IPS DF 4.7 (cell line): ENCODE measurements at regions not wholly inside any gene's neighbourhood (a gene's known extent, or its start where the extent isn't known, plus 50 kb on each side); places are given as distances from the start of the nearest gene placed in this dataset.

ENCODE experiments used
- DNase-seq: peaks from one replicate; pipeline ENCODE4 v3.0.0-alpha.2; 2013; ENCODE audit warnings: low spot score; ENCODE audit errors: extremely low read depth

DNA sequence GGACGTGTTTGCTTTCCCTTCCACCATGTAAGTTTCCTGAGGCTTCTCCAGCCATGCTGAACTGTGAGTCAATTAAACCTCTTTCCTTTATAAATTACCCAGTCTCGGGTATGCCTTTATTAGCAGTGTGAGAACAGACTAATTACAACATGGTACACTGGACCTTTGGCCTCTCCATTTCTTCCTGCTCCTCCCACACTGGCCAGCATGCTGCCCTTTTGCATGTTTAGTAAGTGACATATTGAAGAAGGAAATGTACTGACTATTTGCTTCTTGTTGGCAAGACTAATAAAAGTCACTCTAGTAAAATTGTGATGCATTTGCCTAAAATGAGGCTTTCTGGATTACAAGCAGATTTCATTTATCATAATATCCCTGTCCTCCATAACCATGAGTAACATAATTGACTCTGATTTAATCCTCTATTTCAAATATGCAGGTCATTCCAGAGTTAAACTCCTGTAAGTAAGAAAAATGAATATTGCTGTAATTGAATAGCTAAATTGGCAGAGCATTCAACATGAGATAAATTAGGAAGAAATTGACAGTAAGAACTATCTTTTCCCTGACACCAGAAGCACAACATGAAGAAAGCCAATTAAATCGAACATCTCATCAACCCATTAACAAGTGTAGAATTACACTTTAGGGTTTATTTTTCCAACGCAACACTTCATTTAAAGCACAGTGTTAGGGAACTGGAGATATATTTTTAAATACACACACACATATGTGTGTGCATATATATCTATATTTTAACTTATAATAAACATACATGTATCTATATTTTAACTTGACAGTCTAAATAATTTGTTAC is 427.8 kb upstream of the ZP4 start:
- DNase-seq = no peak

DNA sequence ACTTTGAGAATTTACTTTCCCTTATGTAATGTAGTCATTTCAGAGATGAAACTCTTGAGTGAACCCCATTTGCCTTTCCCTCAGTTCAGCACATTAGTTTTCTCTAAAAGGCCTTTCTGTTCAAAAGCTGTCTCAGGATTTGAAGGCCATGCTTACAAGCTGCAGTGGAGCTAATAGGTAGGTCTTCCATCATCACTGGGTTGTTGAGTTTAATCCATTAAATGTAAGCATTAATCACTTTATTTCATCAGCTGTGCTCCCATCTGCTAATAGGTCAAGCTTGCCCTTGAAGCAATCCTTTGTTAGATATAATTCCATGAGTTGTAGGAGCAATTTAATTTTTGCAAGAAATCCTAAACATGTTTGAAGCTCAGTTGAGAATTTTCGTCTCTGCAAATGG is 422.2 kb upstream of the ZP4 start:
- no peak for DNase-seq

DNA sequence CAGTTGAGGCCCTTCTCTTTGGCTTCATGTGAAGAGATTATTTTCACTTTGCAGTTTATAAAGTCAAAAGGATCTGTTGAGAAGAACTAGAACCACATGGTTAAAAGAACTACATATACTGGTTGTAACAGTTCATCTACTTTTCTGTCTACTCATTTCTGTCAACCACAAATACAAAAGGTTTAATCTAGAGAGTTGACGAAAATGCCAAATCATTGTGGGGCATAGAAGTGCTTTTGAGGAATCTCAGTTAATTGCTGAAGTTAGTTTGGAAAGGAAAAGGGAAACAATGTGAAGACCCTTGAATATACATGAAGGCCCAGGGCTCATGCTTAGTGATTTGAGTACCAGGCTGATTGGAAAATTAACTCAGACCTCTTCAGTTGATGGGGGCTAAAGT is 415.7 kb upstream of the ZP4 start:
- no peak for DNase-seq

DNA sequence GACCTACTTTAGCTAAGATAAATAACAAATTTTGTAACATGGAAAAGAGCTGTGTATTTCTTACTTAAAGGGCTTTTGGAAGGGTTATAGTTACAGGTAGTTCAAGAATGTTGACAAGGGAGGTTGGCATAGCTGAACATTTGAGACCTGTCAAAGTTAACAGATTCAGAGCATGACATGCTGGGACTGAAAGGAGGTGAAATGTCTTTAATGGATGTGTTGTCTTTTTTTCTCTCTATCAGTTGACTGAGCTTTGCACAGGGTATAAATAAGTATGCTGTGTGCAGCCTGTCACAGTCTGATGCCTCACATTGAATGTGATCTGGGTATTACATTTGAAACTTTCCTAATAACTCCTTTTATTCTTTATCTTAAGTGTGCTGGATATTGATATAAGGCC is 411.9 kb upstream of the ZP4 start:
- DNase-seq = no peak

DNA sequence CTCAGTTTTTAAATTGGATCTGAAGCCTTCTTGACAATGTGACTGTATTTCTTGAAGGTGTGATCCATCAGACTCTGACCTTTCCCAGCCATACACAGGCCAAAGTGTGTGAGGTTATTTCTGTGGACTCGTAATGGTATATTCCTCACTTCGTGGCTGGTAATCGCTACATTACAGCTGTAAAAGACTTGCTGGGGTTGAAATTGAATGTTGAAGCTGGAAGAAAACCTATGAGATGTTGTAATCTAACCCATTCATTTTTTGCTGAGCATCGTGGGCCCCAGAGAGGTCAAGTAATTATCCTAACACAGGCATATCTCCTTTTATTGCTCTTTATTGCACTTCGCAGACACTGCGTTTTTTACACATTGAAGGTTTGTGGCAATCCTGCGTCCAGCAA is 405.6 kb upstream of the ZP4 start:
- no peak for DNase-seq

DNA sequence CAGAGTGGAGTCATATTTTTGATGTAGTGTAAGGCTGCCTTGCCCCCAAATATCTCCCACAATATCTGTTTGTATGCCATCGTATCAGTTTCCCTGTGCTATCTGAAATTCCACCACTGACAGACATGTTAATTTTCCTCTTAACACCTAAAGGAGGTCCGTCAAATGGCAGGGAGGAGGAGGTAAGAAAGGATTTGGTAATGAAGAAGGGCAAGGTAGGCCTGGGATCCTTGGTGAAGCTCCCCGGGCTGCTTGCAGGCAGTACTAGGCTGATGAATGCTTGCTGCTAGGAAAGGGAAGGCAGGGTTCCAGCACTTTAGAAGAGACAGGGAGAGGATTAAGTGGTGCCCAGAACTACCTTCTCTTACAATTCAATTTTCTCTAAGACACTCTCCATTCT is 402.4 kb upstream of the ZP4 start:
- DNase-seq = no peak

DNA sequence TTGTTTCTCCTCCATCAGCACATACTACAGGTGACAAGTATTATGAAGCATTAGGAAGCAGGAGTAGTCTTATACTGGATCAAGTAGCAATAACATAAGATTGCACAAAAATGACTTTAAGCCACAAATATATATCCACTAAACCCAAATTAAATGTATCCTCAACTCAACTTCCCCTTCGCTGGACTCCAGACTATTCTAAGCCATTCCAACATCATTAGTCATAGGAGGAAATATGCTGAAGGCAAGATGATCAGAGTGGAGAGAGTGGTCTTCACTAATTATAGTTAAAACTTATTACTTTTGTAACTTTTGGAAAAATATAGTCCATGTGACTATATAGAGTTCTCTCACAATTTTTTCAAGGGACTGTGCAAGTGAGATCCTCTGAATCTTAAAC is 390.7 kb upstream of the ZP4 start:
- DNase-seq = no peak

DNA sequence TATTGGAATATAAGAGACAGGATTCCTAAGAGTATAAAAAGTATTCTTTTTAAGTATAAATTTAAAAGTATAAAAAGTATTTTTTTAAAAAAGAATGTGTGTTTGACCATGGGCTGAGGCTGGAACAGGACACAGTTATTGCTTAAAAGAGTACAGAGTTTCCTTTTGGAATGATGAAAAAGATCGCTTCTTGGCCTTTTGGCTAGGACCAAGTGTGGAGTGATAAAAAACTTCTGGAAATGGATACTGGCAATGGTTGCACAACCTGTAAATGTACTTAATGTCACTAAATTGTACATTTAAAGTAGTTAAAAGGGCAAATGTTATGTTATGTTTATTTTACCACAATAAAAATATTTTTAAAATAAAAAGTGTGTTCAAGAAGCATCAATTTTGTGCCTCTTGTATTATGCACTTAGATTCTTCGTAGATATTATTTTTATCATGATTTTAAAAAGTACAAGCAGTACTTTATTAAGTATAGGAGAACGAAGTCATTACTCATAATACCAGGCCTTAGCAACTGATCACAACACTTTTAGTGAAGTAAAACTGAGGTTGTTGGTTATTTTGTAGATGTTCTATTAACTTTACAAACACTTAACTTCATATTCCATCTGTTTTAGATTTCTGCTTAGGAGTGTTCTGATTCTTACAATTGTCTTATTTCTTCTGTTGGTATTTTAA is 389.1 kb upstream of the ZP4 start:
- DNase-seq = no peak

DNA sequence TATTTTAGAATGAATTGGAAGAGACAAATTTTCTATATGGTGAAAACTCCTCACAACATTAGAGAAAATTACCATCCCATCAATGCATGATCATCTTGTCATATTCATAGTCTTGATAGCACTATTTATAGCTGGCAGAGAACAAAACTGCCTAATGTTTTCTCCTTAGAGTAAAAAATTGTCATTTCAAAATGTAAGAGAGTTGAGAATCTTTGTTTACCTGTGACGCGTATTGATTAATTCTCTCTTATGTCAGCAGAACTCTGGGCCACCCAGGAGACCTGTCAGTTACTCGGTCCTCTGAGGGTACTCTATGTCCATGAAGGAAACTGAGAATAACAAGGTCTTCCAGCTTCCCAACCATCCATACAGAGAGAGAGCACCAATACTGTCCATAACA is 381.4 kb upstream of the ZP4 start:
- DNase-seq = no peak

DNA sequence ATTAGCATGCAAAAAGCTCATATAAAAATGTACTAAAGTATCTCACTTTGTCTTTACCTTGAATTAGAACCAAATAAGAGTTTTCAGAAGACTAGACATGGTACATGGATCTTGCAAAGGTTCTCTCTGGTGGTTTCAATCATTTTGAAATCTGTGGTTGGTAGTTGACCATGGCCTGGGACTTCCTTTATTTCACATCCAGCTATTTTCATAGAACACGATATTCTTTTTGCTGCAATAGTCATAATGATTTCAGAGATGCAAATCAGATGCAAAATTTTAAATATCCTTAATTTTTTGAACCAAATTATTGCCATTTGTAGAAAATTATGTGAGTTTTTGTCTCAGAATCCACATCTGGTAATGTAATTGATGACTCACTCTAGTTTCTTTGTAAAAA is 375.1 kb upstream of the ZP4 start:
- no peak for DNase-seq

DNA sequence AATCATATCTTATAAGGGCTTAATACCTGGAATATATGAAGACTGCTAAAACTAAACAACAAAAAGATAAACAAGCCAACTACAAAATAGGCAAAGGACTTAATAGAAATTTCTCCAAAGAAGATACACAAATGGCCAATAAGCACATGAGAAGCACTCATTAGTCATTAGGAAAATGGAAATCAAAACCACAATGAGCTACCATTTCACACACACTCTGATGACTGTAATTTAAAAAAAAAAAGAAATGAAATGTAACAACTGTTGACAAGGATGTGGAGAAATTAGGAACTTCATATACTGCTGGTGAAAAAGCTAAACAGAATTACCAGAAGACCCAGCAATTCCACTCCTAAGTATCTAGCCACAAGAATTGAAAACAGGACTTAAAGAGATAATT is 374.2 kb upstream of the ZP4 start:
- no peak for DNase-seq

DNA sequence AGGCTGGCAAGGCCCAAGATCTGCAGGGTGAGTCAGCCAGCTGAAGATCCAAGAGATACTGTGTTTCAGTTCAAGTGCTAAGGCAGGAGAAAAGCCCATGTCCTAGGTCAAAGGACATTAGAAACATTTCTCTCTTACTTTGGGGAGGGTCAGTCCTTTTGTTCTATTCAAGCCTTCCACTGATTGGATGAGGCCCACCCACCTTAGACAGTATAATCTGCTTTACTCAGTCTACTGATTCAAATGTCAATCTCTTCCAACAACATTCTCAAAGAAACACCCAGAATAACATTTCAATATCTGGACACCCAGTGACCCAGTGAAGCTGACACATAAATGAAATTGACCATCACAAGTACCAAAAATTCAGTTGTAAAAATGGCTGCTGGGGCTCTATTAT is 367.8 kb upstream of the ZP4 start:
- no peak for DNase-seq

DNA sequence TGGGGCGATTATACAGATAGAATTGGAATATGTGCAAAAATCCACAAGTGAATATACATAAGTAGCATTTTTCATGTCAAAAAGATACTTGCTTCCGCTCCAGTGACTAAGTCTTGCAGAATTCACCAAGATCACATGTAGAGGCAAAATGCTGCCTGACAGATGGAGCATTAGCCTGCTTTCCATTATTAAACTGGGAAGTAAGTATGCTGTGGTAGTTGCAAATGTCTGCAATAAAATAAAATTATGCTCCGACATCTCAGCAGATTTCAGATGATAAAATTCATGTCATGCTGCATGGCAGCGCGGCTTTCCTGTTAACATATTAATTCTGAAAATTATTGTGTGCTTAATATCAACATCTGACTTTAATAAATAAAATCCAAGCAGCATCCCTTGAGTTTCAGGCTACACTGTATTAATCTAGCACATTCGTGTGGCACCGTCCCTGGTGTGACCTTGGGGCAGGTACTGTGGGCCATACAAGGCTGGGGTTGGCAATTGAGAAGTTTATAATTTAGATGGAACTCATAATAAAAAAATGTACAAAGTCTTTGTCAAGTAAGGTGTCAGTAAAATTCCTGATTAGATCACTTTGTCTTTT is 366.4 kb upstream of the ZP4 start:
- no peak for DNase-seq

DNA sequence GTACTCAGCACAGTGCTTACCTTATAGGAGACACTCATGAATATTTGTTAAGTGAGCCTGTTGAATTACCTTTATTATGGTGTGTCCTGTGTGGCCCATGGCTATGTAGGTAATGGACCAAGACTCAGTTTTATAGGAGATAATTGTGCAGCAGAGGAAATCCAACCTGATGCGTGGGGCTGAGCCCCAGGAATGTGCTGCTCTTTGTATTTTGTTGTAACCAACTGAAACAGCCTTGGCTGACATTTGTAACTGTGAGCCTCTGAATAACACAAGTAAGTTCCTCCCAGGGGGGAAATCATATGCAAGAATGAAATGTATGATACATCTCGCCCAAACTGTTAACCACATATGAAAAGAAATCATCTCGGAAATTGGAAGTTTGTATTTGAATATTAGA is 364.2 kb upstream of the ZP4 start:
- no peak for DNase-seq

DNA sequence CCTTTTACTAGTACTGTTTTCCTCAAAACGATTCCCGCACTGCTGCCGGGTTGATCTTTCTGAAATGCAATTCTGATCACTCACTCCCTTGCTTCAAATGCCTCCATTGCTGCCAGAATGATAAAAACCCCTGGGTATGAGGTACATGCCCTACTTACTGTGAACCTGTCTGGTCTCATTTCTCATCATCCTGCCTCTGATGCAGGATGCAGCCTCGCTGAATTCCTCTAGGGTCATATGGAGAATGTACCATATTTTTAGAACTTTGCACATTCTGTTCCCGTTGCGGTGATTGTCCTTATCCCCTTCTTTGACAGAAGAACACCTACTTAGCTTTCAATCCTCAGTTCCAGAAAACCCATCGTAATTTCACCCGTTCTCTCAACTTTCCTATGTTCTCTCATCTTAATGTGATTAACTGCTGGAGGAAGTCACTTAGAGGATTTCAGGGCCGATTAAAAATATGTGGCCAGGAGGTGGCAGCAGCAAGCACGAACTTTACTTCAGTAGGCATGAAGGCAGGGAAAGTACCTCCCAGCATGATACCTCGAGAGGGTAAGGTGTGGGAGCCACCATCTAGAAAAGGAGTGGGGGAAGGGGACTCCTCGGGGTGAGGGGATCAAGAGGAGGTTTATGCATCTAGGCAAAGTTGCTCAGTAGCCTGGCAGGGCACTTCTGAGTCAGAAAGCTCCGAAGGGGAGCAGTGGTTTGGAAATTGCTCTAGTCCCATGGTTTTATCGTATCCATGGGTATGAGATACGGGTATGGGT is 361.5 kb upstream of the ZP4 start:
- DNase-seq = peak; percentile 90

DNA sequence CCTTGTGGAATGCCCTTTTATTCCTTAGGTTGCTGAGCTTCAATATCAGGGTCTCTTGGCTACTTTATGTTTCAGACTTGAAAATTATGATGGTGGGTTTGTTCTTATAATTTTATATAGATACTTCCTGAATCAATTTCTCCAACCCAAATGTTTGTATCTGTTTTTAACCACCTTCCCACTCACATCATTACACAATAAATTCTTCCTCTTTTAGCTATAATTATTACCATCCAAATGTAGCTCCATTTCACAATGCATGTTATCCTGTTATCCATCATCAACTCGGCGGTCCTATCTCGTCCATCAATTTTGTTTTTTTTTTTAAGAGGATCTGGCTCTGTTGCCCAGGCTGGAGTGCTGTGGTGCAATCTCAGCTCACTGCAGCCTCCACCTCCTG is 357.6 kb upstream of the ZP4 start:
- no peak for DNase-seq

DNA sequence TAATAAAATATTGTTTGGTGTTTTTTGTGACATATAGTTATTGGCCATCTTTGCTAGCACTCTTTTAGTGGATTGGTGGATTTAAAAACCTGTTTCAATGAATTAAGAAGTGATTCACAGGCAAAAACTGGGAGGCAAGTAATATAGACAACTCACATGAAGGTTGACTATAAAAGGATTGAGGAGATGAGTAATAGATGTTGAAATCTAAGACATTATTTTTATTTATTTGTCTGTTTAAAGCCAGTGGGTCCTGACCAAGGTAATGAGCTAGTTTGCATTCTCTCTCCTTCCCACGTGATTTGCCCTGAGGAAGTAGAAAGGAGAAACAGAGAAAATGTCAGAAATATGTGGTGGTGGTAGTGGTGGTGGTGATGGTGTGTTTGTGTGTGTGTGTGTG is 351.5 kb upstream of the ZP4 start:
- DNase-seq = no peak

DNA sequence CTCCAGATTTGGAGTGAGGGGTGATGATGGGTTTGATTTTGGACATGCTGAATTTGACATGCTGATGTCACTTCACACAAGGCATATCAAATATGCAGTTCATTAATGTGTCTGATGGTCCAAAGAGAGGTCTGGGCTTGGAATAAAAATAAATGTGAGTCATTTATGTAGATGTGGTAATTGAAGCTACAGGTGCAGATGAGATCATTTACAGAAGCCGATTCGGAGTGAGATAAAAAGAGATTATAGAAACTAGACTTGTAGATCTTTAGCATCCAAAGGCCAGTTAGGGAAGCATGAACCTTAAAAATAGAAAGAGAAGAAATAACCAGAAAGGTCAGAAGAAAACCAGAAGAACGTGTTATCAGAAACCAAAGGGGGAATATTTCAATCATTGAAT is 350.9 kb upstream of the ZP4 start:
- no peak for DNase-seq

DNA sequence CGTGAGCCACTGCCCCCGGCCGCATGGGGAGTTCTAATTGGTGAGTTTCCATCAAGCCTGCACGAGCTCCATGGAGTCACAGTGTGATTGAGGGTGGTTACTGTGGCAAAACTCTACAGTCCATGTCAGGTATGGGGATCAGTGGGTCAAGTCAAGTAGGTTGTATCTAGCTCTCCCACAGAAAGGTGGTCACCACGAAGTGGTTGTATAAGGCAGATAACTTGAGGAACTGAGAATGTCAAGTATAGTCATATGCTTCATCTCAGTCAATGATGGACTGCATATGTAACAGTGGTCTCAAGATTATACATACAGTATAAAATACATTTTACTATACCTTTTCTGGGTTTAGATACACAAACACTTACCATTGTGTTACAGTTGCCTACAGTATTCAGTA is 348.6 kb upstream of the ZP4 start:
- no peak for DNase-seq

DNA sequence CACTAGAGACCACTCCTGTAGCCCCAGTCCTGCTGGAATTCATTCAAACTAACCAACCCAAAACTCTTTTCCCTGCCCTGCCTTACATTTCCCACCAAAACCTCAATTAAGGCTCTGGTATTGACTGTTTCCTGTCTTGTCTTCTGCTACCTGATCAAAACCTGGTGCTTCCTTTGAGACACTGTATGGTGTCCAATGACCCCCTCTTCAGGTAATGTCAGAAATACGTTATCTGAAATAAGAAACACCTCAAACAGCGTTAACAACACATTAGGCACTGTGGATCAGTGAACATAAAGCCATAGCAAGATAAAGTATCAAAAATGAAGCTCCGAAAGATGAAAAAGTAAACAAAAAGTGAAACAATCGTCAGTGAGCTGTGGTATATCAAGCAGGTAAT is 343.2 kb upstream of the ZP4 start:
- no peak for DNase-seq

DNA sequence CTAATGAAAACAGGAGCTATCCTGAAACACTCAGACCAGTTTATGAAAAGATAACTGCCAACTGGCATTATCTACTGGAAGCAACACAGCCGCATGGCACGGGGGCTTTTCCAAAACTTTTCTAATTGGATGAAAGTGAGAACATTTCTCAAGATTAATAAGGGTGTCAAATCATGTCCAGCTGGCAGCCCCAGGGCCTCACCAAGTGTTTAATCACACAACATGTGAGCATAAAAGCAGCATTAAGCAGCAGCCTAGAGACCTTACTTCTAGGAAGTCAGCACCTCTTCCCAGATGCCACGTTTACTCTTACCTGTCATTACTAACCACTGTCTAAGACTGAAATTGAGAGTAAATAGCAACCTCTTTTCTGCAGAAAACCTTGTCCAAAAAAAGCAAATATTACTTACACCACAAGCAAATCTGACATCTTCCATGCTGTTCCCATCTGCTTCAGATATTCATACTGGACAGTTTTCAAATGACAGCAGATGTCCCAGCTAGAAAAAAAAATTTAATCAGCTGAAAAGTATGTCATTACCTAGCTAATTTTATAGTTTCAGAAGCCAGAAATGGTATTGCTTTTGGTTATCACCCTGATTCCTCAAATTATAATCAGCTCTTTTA is 341.5 kb upstream of the ZP4 start:
- no peak for DNase-seq

DNA sequence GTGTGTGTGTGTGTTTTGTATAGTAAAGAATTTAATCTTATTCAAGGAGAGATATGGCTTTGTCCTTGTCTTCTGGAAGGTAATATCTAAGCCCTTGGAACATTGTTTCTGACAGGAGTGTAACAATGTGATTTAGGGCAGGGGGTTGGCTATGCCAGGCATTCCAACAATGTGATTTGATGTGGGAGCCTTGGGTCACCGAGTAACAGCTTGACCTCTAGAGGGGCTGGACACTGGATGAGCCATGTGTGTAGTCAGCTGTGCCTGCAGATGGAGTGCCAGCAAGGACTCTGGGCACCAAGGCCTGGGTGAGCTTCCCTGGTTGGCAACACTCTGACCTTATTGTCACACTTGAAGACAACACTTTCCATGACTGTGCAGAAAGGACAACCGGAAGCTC is 336.1 kb upstream of the ZP4 start:
- no peak for DNase-seq
